HG03280 (cell line): ENCODE measurements at regions not wholly inside any gene's neighbourhood (a gene's known extent, or its start where the extent isn't known, plus 50 kb on each side); places are given as distances from the start of the nearest gene placed in this dataset.
"Not testable (repeated sequence)": the region's sequence is repeated elsewhere in the genome, so short reads cannot be mapped to it uniquely, and the experiment has no call there.

ENCODE experiments used
- ATAC-seq: cut with Tn5 transposase; IDR thresholded peaks from one replicate; pipeline ENCODE4 v1.9.1; 2021; ENCODE audit warnings: mild to moderate bottlenecking, moderate library complexity; ENCODE audit not compliant: unreplicated experiment

- ATAC-seq, result not testable (repeated sequence)
These were observed 139.4 kb upstream of the TOP1 start for GRCh38 chr20:40889266-40889665.

DNA sequence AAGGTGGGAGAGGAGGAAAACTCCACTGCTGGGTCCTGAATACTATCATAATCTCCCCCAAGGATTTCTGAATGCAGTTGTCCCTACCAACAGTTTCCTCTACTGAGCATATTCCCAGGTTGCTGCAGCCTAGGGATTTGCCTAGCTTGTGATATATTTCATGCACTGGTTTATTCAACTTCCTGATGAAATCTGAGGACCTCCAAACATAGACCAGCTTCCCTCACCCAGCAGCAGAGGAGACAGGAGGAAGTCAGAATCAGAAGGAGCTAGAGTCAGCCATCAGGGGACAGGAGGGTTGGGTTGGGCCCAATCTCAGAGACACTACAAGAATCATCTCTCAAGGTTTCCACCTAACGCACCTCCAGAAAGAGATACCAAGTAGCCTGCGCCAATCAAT is 138.4 kb upstream of the TOP1 start:
- ATAC-seq, result no peak

GRCh38 chr20:40890635-40891034 is 138.0 kb upstream of the TOP1 start:
- no peak for ATAC-seq

DNA sequence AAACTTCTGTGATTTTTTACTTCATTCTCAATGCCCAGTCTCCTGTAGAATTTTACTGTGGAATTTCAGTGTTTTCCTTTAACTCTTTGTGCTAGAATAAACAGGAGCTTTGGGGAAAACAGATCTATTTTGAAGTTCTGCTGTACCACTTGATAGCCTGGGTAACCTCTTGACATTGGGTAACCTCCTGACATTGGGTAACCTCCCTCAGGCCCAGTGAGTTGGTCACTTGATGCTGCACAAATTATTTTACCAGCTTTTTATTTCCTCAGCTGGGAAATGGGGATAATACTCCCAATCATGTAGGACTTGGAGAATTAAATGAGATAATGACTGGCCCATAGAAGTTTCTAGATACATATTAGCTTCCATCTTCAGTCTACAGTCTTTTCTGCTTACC is 137.3 kb upstream of the TOP1 start:
- no peak for ATAC-seq

GRCh38 chr20:40892642-40893041 is 136.0 kb upstream of the TOP1 start:
- ATAC-seq, result no peak

DNA sequence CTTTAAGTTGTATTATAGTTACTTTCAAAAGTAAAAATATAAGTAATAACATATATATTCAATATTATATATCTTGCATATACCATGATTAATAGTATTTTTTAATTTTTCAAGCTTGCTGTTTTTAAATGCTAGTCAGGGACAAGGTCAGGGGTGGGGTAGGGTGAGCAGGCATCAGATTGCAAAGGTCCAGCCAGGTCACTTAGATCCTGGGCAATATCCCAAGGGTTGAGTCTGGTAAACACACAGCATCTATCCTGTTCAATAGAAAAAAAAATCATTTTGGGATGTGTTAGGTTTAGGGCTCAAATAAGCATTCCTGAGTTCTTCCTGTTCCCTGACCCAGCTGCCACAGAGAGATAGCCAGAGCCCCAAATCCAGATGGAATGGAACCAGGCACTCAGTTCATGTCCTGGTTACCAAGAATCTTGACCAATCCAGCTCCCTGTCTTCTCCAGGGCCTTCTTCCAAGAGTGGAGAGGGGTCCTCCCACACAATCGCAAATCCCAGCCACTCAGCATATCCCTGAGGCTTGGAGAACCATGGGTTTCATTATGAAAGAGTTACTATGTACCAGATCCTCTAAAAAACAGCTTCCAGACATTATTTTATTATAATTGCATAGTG is 134.9 kb upstream of the TOP1 start:
- ATAC-seq, result no peak

DNA sequence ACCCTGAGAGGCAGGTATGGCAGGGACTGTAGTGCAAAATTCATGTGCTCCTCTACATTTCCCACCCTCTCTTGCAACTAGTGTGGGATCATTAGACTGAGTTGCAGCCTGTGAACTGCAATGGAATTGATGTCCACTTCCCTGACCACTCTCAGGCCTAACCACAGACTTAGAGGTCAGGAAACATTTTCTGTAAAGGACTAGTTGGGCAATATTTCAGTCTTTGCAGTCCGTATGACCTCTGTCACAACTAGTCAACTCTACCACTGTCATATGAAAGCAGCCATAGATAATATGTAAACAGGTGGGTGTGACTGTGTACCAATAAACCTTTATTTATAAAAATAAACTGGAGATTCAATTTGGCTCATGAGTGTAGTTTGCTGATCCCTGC is 134.4 kb upstream of the TOP1 start:
- no peak for ATAC-seq

DNA sequence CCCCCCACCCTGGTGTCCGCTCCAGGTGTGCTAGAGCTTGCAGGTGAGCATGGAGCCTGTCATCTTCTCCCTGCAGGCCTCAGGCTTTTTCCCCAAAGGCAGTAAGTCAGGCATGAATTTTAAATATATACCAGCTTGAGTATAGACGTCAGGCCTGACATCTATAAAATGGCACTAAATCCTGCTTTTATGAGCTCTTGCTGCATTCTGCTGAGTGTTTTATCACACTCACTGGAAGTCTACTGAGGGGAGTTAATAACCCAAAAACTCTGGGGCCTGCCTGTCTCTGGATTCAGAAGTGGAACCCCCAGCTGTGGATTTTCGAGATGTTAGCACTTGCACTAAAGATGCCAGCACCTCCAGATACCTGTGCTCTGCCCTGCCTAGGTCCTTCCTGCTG is 133.4 kb upstream of the TOP1 start:
- no peak for ATAC-seq

GRCh38 chr20:40896814-40897700 is 131.6 kb upstream of the TOP1 start:
- no peak for ATAC-seq

DNA sequence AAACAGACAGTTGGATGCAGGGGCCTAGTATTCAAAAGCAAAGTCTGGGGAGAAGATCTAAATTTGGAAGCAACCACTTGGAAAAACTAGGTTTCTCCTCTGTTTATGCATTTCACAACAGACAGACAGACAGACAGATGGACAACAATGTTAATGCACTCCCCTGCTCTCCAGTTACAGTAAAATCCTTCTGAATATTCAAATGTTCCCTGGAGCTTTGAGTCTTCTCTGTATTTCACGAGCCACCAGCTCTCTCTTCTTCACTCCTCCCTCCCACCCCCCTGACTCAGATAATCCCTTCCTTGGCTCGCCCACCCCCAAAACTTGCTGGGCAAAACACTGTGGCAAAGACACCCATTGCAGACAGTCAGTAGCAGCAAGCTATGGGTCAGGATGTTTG is 129.3 kb upstream of the TOP1 start:
- no peak for ATAC-seq

GRCh38 chr20:40900666-40901215 is 127.9 kb upstream of the TOP1 start:
- no peak for ATAC-seq

DNA sequence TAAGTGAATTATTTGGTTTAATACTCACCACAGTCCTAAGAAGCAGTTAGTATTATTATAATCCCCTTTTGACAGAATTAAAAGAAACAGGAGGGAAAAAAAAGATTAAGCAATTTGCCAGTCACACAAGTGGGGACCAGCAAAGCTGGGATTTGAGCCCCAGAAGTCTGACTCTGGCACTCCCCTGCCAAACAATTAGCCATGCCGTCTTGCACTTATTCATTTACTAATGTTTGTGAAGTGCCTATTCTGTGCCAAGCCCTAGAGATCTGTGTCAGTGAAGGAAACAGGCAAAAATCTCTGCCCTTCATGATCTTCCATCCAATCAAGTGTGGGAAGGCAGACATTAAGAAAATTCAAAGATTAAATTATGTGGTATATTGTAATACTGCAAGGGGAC is 126.0 kb upstream of the TOP1 start:
- no peak for ATAC-seq

- ATAC-seq, result no peak
These were observed 120.3 kb upstream of the TOP1 start for GRCh38 chr20:40908309-40908708.

- ATAC-seq, result not testable (repeated sequence)
These were observed 119.1 kb upstream of the TOP1 start for GRCh38 chr20:40909489-40909888.

GRCh38 chr20:40910436-40910835 is 118.2 kb upstream of the TOP1 start:
- ATAC-seq, result not testable (repeated sequence)

DNA sequence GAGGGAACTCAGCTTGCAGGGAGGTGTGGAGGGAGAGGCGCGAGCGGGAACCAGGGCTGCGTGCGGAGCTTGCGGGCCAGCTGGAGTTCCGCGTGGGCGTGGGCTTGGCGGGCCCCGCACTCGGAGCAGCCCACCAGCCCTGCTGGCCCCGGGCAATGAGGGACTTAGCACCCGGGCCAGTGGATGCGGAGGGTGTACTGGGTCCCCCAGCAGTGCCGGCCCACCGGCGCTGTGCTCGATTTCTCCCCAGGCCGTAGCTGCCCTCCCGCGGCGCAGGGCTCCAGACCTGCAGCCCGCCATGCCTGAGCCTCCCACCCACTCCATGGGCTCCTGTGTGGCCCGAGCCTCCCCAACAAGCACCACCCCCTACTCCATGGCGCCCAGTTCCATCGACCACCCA is 117.5 kb upstream of the TOP1 start:
- not testable (repeated sequence) for ATAC-seq

DNA sequence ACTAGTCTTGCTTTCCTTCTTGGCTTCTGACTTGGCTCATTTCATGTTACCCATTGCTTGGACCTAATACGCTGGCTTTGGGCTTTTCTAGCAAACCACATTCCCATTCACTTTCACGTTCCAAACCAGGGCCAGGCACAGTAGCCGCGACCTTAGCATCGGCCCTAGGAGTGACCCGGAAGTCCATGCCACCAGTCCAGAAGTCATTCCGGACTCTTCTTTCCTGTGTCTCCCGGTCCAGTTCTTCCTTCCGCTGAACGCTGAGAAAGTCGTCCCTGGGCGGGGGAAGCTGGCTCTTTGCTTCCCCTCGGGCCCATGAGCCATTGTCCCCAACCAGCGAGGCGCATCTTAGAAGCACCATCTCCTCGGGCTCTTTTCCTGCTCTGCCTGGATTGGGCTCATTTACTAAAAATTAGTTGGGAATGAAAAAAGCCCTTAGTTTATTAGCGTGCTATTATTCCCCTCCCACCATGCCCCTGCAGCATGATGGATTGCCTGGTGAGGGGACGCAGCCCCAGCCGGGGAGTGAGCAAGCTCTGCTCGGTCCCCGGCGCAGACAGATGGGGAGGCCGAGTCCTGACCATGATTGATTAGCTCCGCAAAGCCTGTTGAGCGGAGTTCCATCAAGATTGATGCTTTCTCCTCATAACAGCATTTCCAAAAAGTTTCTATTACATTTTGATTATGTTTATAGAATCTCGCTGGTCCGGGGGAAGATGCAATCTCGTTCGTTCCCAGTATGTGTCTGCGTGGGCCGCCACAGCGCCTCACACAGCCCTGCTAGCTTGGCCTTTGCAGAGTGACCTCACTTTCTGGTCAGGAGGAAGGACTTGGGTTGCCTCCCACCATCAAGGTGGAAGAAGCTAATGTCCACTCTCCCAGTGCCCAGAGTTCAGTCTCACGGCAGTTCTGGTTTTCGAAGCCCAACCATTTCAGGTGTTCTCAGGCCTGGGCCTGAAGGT is 115.1 kb upstream of the TOP1 start:
- no peak for ATAC-seq

DNA sequence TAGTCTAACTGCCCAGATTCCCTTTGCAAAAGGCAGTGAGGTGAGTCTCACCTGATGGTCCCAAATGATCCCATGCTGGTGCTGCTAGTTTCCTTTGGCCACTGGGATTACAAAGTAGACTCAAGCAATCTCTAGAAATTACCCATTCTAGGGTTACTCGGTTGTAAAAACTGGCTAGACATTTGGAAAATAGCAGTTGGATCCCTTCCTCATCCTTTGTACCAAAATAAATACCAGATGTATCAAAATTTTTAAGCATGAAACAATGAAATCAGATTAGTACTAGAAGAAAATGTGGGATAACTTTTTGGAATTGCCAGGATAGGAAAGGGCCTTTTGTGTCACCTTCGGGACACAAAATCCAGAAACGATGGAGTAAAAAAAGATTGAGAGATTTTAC is 112.9 kb upstream of the TOP1 start:
- ATAC-seq, result no peak

DNA sequence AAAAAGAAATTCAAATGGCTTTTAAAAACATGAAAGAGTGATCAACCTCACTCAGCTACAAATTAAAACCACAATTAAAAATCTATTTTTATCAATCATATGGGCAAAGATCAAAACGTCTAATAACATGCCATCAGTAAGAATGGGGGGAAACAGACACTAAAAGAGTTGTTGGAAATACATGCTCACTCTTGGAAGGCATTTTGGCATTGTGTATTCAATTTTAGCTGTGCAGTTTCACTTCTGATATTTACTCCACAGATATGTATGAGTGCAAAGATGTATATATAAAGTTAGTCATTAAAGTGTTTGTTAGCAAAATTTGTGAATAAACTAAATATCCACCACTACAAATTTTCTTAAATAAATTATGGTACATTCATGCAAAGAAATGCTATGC is 112.3 kb upstream of the TOP1 start:
- ATAC-seq, result no peak

- ATAC-seq, result no peak
These were observed 108.3 kb upstream of the TOP1 start for GRCh38 chr20:40920291-40920690.

- ATAC-seq, result no peak
These were observed 105.8 kb upstream of the TOP1 start for GRCh38 chr20:40922865-40923264.
